GM18868 (cell line): ENCODE measurements at regions not wholly inside any gene's neighbourhood (a gene's known extent, or its start where the extent isn't known, plus 50 kb on each side); places are given as distances from the start of the nearest gene placed in this dataset.
A peak's percentile ranks its signal among the peaks of the same experiment; 100 is the strongest.

Source experiments
- ATAC-seq: cut with Tn5 transposase; IDR thresholded peaks from one replicate; pipeline ENCODE4 v1.9.1; 2021; ENCODE audit warnings: mild to moderate bottlenecking, moderate library complexity; ENCODE audit not compliant: unreplicated experiment

- no peak for ATAC-seq
Measured at GRCh38 chr4:71236226-71236625, 102.6 kb upstream of the SLC4A4 start.

GRCh38 chr4:71237641-71238040 lies 101.2 kb upstream of the SLC4A4 start:
- no peak for ATAC-seq

- no peak for ATAC-seq
Measured at GRCh38 chr4:71239365-71239764, 99.5 kb upstream of the SLC4A4 start.

- ATAC-seq: no peak
Measured at GRCh38 chr4:71240094-71240493, 98.7 kb upstream of the SLC4A4 start.

- ATAC-seq: no peak
Measured at GRCh38 chr4:71241501-71242288, 97.1 kb upstream of the SLC4A4 start.

GRCh38 chr4:71243091-71243833 lies 95.6 kb upstream of the SLC4A4 start:
- ATAC-seq: no peak

- no peak for ATAC-seq
Measured at GRCh38 chr4:71247706-71248105, 91.1 kb upstream of the SLC4A4 start.

- ATAC-seq: no peak
Measured at GRCh38 chr4:71251261-71251660, 87.6 kb upstream of the SLC4A4 start.

- ATAC-seq: no peak
Measured at GRCh38 chr4:71253545-71253944, 85.3 kb upstream of the SLC4A4 start.

- ATAC-seq: peak; percentile 93
Measured at GRCh38 chr4:71254451-71255012, 84.3 kb upstream of the SLC4A4 start.

- no peak for ATAC-seq
Measured at GRCh38 chr4:71255976-71256375, 82.8 kb upstream of the SLC4A4 start.

- no peak for ATAC-seq
Measured at GRCh38 chr4:71257761-71258160, 81.1 kb upstream of the SLC4A4 start.

GRCh38 chr4:71258323-71258722 lies 80.5 kb upstream of the SLC4A4 start:
- ATAC-seq: no peak

- no peak for ATAC-seq
Measured at GRCh38 chr4:71259280-71259679, 79.5 kb upstream of the SLC4A4 start.

- ATAC-seq: no peak
Measured at GRCh38 chr4:71259911-71260331, 78.9 kb upstream of the SLC4A4 start.

GRCh38 chr4:71260544-71260943 lies 78.3 kb upstream of the SLC4A4 start:
- ATAC-seq: no peak

- no peak for ATAC-seq
Measured at GRCh38 chr4:71261001-71261400, 77.8 kb upstream of the SLC4A4 start.

- peak; percentile 29 for ATAC-seq
Measured at GRCh38 chr4:71261633-71262121, 77.1 kb upstream of the SLC4A4 start.

- ATAC-seq: no peak
Measured at GRCh38 chr4:71262161-71262560, 76.7 kb upstream of the SLC4A4 start.

GRCh38 chr4:71266090-71266794 lies 72.6 kb upstream of the SLC4A4 start:
- peak; percentile 54 for ATAC-seq

GRCh38 chr4:71267244-71267643 lies 71.6 kb upstream of the SLC4A4 start:
- ATAC-seq: no peak
